SIG-M5 (cell line): ENCODE measurements at regions not wholly inside any gene's neighbourhood (a gene's known extent, or its start where the extent isn't known, plus 50 kb on each side); places are given as distances from the start of the nearest gene placed in this dataset.
"Not testable (repeated sequence)": the region's sequence is repeated elsewhere in the genome, so short reads cannot be mapped to it uniquely, and the experiment has no call there.

ENCODE experiments used
- DNase-seq: peaks from one replicate; lab custom pipeline; 2025; lab: John Stamatoyannopoulos, UW

GRCh38 chr1:79220509-79220908, 214.0 kb upstream of the ADGRL4 start:
- DNase-seq = no peak

- DNase-seq = no peak
These were observed 208.8 kb upstream of the ADGRL4 start for GRCh38 chr1:79215311-79215710.

GRCh38 chr1:79207786-79208185, 201.3 kb upstream of the ADGRL4 start:
- no peak for DNase-seq

- no peak for DNase-seq
These were observed 200.8 kb upstream of the ADGRL4 start for GRCh38 chr1:79207331-79207730.

- DNase-seq = no peak
These were observed 198.4 kb upstream of the ADGRL4 start for GRCh38 chr1:79204779-79205479.

GRCh38 chr1:79198832-79199231, 192.3 kb upstream of the ADGRL4 start:
- no peak for DNase-seq

GRCh38 chr1:79197421-79197820, 190.9 kb upstream of the ADGRL4 start:
- no peak for DNase-seq

GRCh38 chr1:79196211-79196610, 189.7 kb upstream of the ADGRL4 start:
- no peak for DNase-seq

- no peak for DNase-seq
These were observed 186.9 kb upstream of the ADGRL4 start for GRCh38 chr1:79193211-79194079.

GRCh38 chr1:79190074-79190473, 183.5 kb upstream of the ADGRL4 start:
- DNase-seq = no peak

- no peak for DNase-seq
These were observed 181.8 kb upstream of the ADGRL4 start for GRCh38 chr1:79188337-79188736.

GRCh38 chr1:79186260-79186659, 179.7 kb upstream of the ADGRL4 start:
- DNase-seq = no peak

- DNase-seq = no peak
These were observed 171.3 kb upstream of the ADGRL4 start for GRCh38 chr1:79177844-79178243.

GRCh38 chr1:79161077-79161476, 154.5 kb upstream of the ADGRL4 start:
- no peak for DNase-seq

GRCh38 chr1:79155991-79156390, 149.5 kb upstream of the ADGRL4 start:
- no peak for DNase-seq

GRCh38 chr1:79151006-79151796, 144.7 kb upstream of the ADGRL4 start:
- no peak for DNase-seq

GRCh38 chr1:79150576-79150975, 144.0 kb upstream of the ADGRL4 start:
- no peak for DNase-seq

- DNase-seq = not testable (repeated sequence)
These were observed 131.7 kb upstream of the ADGRL4 start for GRCh38 chr1:79138227-79138626.

- no peak for DNase-seq
These were observed 127.3 kb upstream of the ADGRL4 start for GRCh38 chr1:79133774-79134364.

- DNase-seq = no peak
These were observed 125.1 kb upstream of the ADGRL4 start for GRCh38 chr1:79131626-79132025.

- no peak for DNase-seq
These were observed 123.4 kb upstream of the ADGRL4 start for GRCh38 chr1:79129914-79130313.

GRCh38 chr1:79128722-79129121, 122.2 kb upstream of the ADGRL4 start:
- no peak for DNase-seq
